OCI-LY3 (cell line): ENCODE measurements at regions not wholly inside any gene's neighbourhood (a gene's known extent, or its start where the extent isn't known, plus 50 kb on each side); places are given as distances from the start of the nearest gene placed in this dataset.

Source experiments
- EZH2phosphoT487 ChIP-seq: fragments of 200-600 bp; shearing (Covaris generic); IDR thresholded peaks from 2 replicates; pipeline ENCODE4 v1.6.1; 2018; ENCODE audit warnings: antibody characterized with exemption, mixed run types, low read depth
- TF ChIP-seq, protein P1 (sequence below): fragments of 200-600, 300-600 bp; sonication (generic); IDR thresholded peaks from 2 replicates; pipeline ENCODE4 v1.5.1; 2014; ENCODE audit warnings: antibody characterized with exemption, low read length, low read depth

- TF ChIP-seq, protein P1, sequence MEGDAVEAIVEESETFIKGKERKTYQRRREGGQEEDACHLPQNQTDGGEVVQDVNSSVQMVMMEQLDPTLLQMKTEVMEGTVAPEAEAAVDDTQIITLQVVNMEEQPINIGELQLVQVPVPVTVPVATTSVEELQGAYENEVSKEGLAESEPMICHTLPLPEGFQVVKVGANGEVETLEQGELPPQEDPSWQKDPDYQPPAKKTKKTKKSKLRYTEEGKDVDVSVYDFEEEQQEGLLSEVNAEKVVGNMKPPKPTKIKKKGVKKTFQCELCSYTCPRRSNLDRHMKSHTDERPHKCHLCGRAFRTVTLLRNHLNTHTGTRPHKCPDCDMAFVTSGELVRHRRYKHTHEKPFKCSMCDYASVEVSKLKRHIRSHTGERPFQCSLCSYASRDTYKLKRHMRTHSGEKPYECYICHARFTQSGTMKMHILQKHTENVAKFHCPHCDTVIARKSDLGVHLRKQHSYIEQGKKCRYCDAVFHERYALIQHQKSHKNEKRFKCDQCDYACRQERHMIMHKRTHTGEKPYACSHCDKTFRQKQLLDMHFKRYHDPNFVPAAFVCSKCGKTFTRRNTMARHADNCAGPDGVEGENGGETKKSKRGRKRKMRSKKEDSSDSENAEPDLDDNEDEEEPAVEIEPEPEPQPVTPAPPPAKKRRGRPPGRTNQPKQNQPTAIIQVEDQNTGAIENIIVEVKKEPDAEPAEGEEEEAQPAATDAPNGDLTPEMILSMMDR = no peak
- TF ChIP-seq EZH2phosphoT487 = no peak
These were observed 293.8 kb downstream of the RFPL4B start for GRCh38 chr6:112640891-112641290.
